Breast epithelium (tissue), 3 donors: ENCODE measurements at regions not wholly inside any gene's neighbourhood (a gene's known extent, or its start where the extent isn't known, plus 50 kb on each side); places are given as distances from the start of the nearest gene placed in this dataset.

Experiments used
- POLR2A ChIP-seq: fragments of 450-650 bp; IDR thresholded peaks from one replicate; pipeline ENCODE4 v1.6.1; 2016; ENCODE audit warnings: antibody characterized with exemption, mild to moderate bottlenecking, moderate library complexity
- TF ChIP-seq, protein P1 (sequence below), 3 donors: fragments of 450-650 bp; IDR thresholded peaks; one replicate each; pipeline ENCODE4 v1.5.1; 2016 to 2017; ENCODE audit warnings: antibody characterized with exemption in 3 of 3, mild to moderate bottlenecking in 3 of 3, moderate library complexity in 3 of 3

DNA sequence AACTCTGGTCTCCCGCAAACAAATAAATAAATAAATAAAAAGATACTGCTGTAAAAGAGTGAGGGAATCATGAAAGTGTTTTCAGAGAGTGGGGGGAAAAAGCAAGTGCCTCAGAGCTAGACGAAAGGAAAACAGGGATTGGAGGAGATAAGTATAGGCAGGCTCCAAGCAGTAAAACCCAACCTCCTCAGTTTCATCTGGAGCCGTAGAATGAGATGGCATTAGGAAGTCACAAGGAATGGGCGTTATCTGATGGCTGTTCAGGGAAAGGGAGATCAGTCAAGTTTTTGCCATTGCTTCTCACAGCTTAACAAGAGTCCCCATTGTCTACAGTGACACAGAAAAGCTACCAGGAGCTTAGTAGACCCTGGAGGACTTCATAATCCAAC is 451.5 kb upstream of the PPP2R3A start:
- TF ChIP-seq, protein P1, sequence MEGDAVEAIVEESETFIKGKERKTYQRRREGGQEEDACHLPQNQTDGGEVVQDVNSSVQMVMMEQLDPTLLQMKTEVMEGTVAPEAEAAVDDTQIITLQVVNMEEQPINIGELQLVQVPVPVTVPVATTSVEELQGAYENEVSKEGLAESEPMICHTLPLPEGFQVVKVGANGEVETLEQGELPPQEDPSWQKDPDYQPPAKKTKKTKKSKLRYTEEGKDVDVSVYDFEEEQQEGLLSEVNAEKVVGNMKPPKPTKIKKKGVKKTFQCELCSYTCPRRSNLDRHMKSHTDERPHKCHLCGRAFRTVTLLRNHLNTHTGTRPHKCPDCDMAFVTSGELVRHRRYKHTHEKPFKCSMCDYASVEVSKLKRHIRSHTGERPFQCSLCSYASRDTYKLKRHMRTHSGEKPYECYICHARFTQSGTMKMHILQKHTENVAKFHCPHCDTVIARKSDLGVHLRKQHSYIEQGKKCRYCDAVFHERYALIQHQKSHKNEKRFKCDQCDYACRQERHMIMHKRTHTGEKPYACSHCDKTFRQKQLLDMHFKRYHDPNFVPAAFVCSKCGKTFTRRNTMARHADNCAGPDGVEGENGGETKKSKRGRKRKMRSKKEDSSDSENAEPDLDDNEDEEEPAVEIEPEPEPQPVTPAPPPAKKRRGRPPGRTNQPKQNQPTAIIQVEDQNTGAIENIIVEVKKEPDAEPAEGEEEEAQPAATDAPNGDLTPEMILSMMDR (IDR thresholded peaks at IDR 0.05) = no peak
- no peak for TF ChIP-seq POLR2A
